ENCODE measurements at regions not wholly inside any gene's neighbourhood (a gene's known extent, or its start where the extent isn't known, plus 50 kb on each side); places are given as distances from the start of the nearest gene placed in this dataset.

- no peak for DNase-seq (ENCODE audit: low spot score)
Measured at GRCh38 chr13:110773480-110773879, 60.0 kb downstream of the ING1 start.

- no peak for DNase-seq (ENCODE audit: low spot score)
Measured at GRCh38 chr13:110774051-110774450, 60.6 kb downstream of the ING1 start.

GRCh38 chr13:110774490-110774889 lies 61.0 kb downstream of the ING1 start:
- no peak for DNase-seq (ENCODE audit: low spot score)

GRCh38 chr13:110775576-110775975 lies 62.1 kb downstream of the ING1 start:
- no peak for DNase-seq (ENCODE audit: low spot score)

GRCh38 chr13:110777251-110777820 lies 63.8 kb downstream of the ING1 start:
- no peak for DNase-seq (ENCODE audit: low spot score)

GRCh38 chr13:110779022-110779421 lies 65.5 kb downstream of the ING1 start:
- peak; percentile 7 for DNase-seq (ENCODE audit: low spot score)

- DNase-seq (ENCODE audit: low spot score): no peak
Measured at GRCh38 chr13:110780422-110780821, 66.9 kb downstream of the ING1 start.

- DNase-seq (ENCODE audit: low spot score): peak; percentile 3
Measured at GRCh38 chr13:110782185-110782584, 68.7 kb downstream of the ING1 start.

- DNase-seq (ENCODE audit: low spot score): no peak
Measured at GRCh38 chr13:110784704-110785103, 71.2 kb downstream of the ING1 start.

- DNase-seq (ENCODE audit: low spot score): no peak
Measured at GRCh38 chr13:110788778-110789177, 75.3 kb downstream of the ING1 start.

- DNase-seq (ENCODE audit: low spot score): no peak
Measured at GRCh38 chr13:110789871-110790270, 76.4 kb downstream of the ING1 start.

- DNase-seq (ENCODE audit: low spot score): no peak
Measured at GRCh38 chr13:110790371-110790770, 76.9 kb downstream of the ING1 start.

- DNase-seq (ENCODE audit: low spot score): no peak
Measured at GRCh38 chr13:110794209-110794608, 80.7 kb downstream of the ING1 start.

- no peak for DNase-seq (ENCODE audit: low spot score)
Measured at GRCh38 chr13:110797230-110797877, 83.9 kb downstream of the ING1 start.

- DNase-seq (ENCODE audit: low spot score): no peak
Measured at GRCh38 chr13:110798081-110798994, 84.8 kb downstream of the ING1 start.

- no peak for DNase-seq (ENCODE audit: low spot score)
Measured at GRCh38 chr13:110799246-110800236, 86.0 kb downstream of the ING1 start.

GRCh38 chr13:110801044-110801443 lies 87.5 kb downstream of the ING1 start:
- DNase-seq (ENCODE audit: low spot score): no peak

GRCh38 chr13:110802260-110802659 lies 88.8 kb downstream of the ING1 start:
- no peak for DNase-seq (ENCODE audit: low spot score)

GRCh38 chr13:110806636-110807035 lies 93.1 kb downstream of the ING1 start:
- DNase-seq (ENCODE audit: low spot score): no peak

GRCh38 chr13:110807546-110807945 lies 94.0 kb downstream of the ING1 start:
- no peak for DNase-seq (ENCODE audit: low spot score)

GRCh38 chr13:110808138-110808537 lies 94.6 kb downstream of the ING1 start:
- peak; percentile 3 for DNase-seq (ENCODE audit: low spot score)
